SK-N-SH (cell line): ENCODE measurements at regions not wholly inside any gene's neighbourhood (a gene's known extent, or its start where the extent isn't known, plus 50 kb on each side); places are given as distances from the start of the nearest gene placed in this dataset.

Experiments used
- CTCF ChIA-PET: fragments of 300-600, 350-600 bp; formaldehyde crosslinking; extraction: SDS; loops from one replicate; lab custom pipeline; 2021; lab: Yijun Ruan, JAX
- POLR2A ChIA-PET: fragments of 350-600 bp; sonication (Branson Sonifier 250); formaldehyde crosslinking; extraction: SDS; loops from one replicate; lab custom pipeline; 2020; ENCODE audit warnings: antibody characterized with exemption, inconsistent platforms; lab: Yijun Ruan, JAX
- DNase-seq: peaks from one replicate; pipeline ENCODE4 v3.0.0; 2012
- H2AFZ ChIP-seq: fragments of 200-600 bp; sonication (generic); 2 replicates; pipeline ENCODE4 v1.8.1; 2016; ENCODE audit warnings: antibody characterized with exemption, mild to moderate bottlenecking, low read depth
- H3F3A ChIP-seq: fragments of 200-600 bp; sonication (generic); replicated peaks from 2 replicates; pipeline ENCODE3; 2016; ENCODE audit warnings: antibody characterized with exemption, mild to moderate bottlenecking; ENCODE audit not compliant: insufficient read depth
- H3K27ac ChIP-seq, 2 experiments: fragments of 200-500 bp in 1 of 2; fragments of 200-600 bp in 1 of 2; sonication (Bioruptor generic) in 1 of 2; sonication (generic), shearing (Covaris generic) in 1 of 2; 2 replicates each; pipeline versions ENCODE4 v1.5.1 to v1.6.1; 2014 to 2016; ENCODE audit warnings: low read depth in 2 of 2, inconsistent platforms in 1 of 2, low read length in 1 of 2, mild to moderate bottlenecking in 1 of 2, mixed read lengths in 1 of 2
- H3K27me3 ChIP-seq: fragments of 200-600 bp; sonication (generic), shearing (Covaris generic); 2 replicates; pipeline ENCODE4 v1.6.1; 2016; ENCODE audit warnings: mixed run types; ENCODE audit not compliant: insufficient read depth
- H3K36me3 ChIP-seq, 2 experiments: fragments of 200-500 bp in 1 of 2; fragments of 200-600 bp in 1 of 2; sonication (Bioruptor generic) in 1 of 2; sonication (generic) in 1 of 2; replicated peaks in 1 of 2; 2 replicates each; pipeline versions ENCODE3 to v1.5.1; 2014 to 2016; ENCODE audit warnings: low read length in 1 of 2, mild to moderate bottlenecking in 1 of 2; ENCODE audit not compliant: insufficient read depth in 2 of 2, control insufficient read depth in 1 of 2
- H3K4me1 ChIP-seq, 2 experiments: fragments of 200-500 bp in 1 of 2; fragments of 200-600 bp in 1 of 2; sonication (Bioruptor generic) in 1 of 2; sonication (generic), shearing (Covaris generic) in 1 of 2; 2 replicates each; pipeline versions ENCODE4 v1.5.1 to v1.6.1; 2014 to 2016; ENCODE audit warnings: low read depth in 1 of 2, low read length in 1 of 2, mixed run types in 1 of 2; ENCODE audit not compliant: insufficient read depth in 2 of 2, control insufficient read depth in 1 of 2
- H3K4me2 ChIP-seq: fragments of 200-600 bp; sonication (generic), shearing (Covaris generic); 2 replicates; pipeline ENCODE4 v1.6.1; 2017; ENCODE audit warnings: mixed run types
- H3K4me3 ChIP-seq, 2 experiments: fragments of 200-500 bp in 1 of 2; fragments of 200-600 bp in 1 of 2; sonication (Bioruptor generic) in 1 of 2; sonication (generic), shearing (Covaris generic) in 1 of 2; 2 replicates each; pipeline versions ENCODE4 v1.5.1 to v1.8.1; 2014 to 2016; ENCODE audit warnings: low read depth in 2 of 2, inconsistent platforms in 1 of 2, low read length in 1 of 2, mild to moderate bottlenecking in 1 of 2, mixed read lengths in 1 of 2, moderate library complexity in 1 of 2
- H3K79me2 ChIP-seq: fragments of 200-600 bp; sonication (generic); 2 replicates; pipeline ENCODE4 v1.8.1; 2017; ENCODE audit warnings: mild to moderate bottlenecking; ENCODE audit not compliant: insufficient read depth
- H3K9ac ChIP-seq: fragments of 200-600 bp; sonication (generic); 2 replicates; pipeline ENCODE4 v1.6.1; 2017; ENCODE audit warnings: mixed run types
- H3K9me2 ChIP-seq: fragments of 200-600 bp; sonication (generic); 2 replicates; pipeline ENCODE4 v1.6.1; 2017; ENCODE audit warnings: mixed run types
- H3K9me3 ChIP-seq: fragments of 200-600 bp; sonication (generic); 2 replicates; pipeline ENCODE4 v1.6.1; 2017; ENCODE audit warnings: mixed run types, mild to moderate bottlenecking, moderate library complexity
- H4K20me1 ChIP-seq: fragments of 200-600 bp; sonication (generic); 2 replicates; pipeline ENCODE4 v1.6.1; 2017; ENCODE audit warnings: mild to moderate bottlenecking, mixed run types; ENCODE audit not compliant: insufficient read depth
- CHD2 ChIP-seq: fragments of 150-350 bp; IDR thresholded peaks from 2 replicates; pipeline ENCODE4 v1.6.1; 2018; ENCODE audit warnings: low read length; ENCODE audit not compliant: partially characterized antibody
- CTCF ChIP-seq: fragments of 200-600 bp; sonication (generic); IDR thresholded peaks from 2 replicates; pipeline ENCODE4 v1.6.1; 2017; ENCODE audit warnings: antibody characterized with exemption, mild to moderate bottlenecking, moderate library complexity
- EP300 ChIP-seq, 2 experiments: IDR thresholded peaks; 2 replicates each; pipeline versions ENCODE4 v1.4.0 to v1.6.1; 2012; ENCODE audit warnings: borderline replicate concordance in 1 of 2, low read depth in 1 of 2, low read length in 1 of 2
- FOXM1 ChIP-seq: IDR thresholded peaks from 2 replicates; pipeline ENCODE4 v1.4.0; 2012; ENCODE audit warnings: low read depth, mild to moderate bottlenecking
- GABPA ChIP-seq: IDR thresholded peaks from 2 replicates; pipeline ENCODE4 v1.4.0; 2012; ENCODE audit warnings: low read depth, mild to moderate bottlenecking
- MAX ChIP-seq: IDR thresholded peaks from 2 replicates; pipeline ENCODE4 v1.4.0; 2012; ENCODE audit warnings: low read depth
- POLR2AphosphoS5 ChIP-seq: IDR thresholded peaks from 2 replicates; pipeline ENCODE4 v1.6.1; 2012; ENCODE audit warnings: low read depth, low read length
- RCOR1 ChIP-seq: fragments of 150-350 bp; IDR thresholded peaks from 2 replicates; pipeline ENCODE4 v1.6.1; 2017; ENCODE audit warnings: antibody characterized with exemption, low read length
- REST ChIP-seq: IDR thresholded peaks from 2 replicates; pipeline ENCODE4 v1.6.1; 2012; ENCODE audit warnings: mild to moderate bottlenecking, low read depth, low read length, moderate library complexity
- RFX5 ChIP-seq: IDR thresholded peaks from 2 replicates; pipeline ENCODE4 v1.6.1; 2012; ENCODE audit warnings: mild to moderate bottlenecking, improper control_type of control experiment, low read length
- SIN3A ChIP-seq: IDR thresholded peaks from 2 replicates; pipeline ENCODE4 v1.6.1; 2012; ENCODE audit warnings: low read depth, mild to moderate bottlenecking, low read length, moderate library complexity, borderline replicate concordance
- USF2 ChIP-seq: fragments of 150-350 bp; IDR thresholded peaks from 2 replicates; pipeline ENCODE4 v1.6.1; 2017; ENCODE audit warnings: antibody characterized with exemption, low read length, low read depth, borderline replicate concordance
- ZBTB33 ChIP-seq: IDR thresholded peaks from 2 replicates; pipeline ENCODE4 v1.4.0; 2012; ENCODE audit warnings: low read depth, borderline replicate concordance
- WGBS: methylation state at CpG from one replicate; pipeline ENCODE4 v1.1.6; 2017; ENCODE audit warnings: low lambda C conversion rate; 5-methylcytosine and 5-hydroxymethylcytosine counted together

- H3F3A ChIP-seq: no peaks in the 10 kb centered on the region
- TF ChIP-seq ZBTB33: no peak
- TF ChIP-seq CHD2: no peak
- no peak for TF ChIP-seq GABPA
- no peak for TF ChIP-seq SIN3A
- TF ChIP-seq MAX: no peak
- TF ChIP-seq REST: no peak
- TF ChIP-seq RFX5: no peak
- no peak for TF ChIP-seq POLR2AphosphoS5
- no peak for TF ChIP-seq EP300 (IDR thresholded peaks at IDR 0.05; ENCODE audit: borderline replicate concordance in 1 of 2, low read depth in 1 of 2, low read length in 1 of 2)
- TF ChIP-seq FOXM1: no peak
- no peak for TF ChIP-seq USF2
- TF ChIP-seq CTCF: no peak
- no peak for TF ChIP-seq RCOR1
- H3K4me1 ChIP-seq: no peaks in the 10 kb centered on the region
- no peaks in the 10 kb centered on the region for H4K20me1 ChIP-seq
- POLR2A ChIA-PET: no interaction called here
- H3K27ac ChIP-seq: no peak overlapping the region
- WGBS: 6% methylated on average over 5 of the region's 5 CpGs
- H3K79me2 ChIP-seq: no peaks in the 10 kb centered on the region
- H3K9me2 ChIP-seq: no peaks in the 10 kb centered on the region
- no peak overlapping the region for H2AFZ ChIP-seq
- H3K4me3 ChIP-seq: no peak overlapping the region
- H3K36me3 ChIP-seq: no peaks in the 10 kb centered on the region
- no peak for DNase-seq
- H3K27me3 ChIP-seq: peaks cover 20% of the 10 kb centered on the region; the same call in 1 of the 2 replicates
- H3K9me3 ChIP-seq: no peaks in the 10 kb centered on the region
- no peak overlapping the region for H3K9ac ChIP-seq
- no peak overlapping the region for H3K4me2 ChIP-seq
- CTCF ChIA-PET: interaction anchor here (1.2 to 1.5 kb wide), 2 partner anchors 9 to 288 kb away, joined by 3 to 4 read pairs; no protein-coding TSS in a partner anchor
Measured at GRCh38 chr21:32909393-32909792, 116.3 kb upstream of the OLIG2 start.
